ENCODE measurements at regions not wholly inside any gene's neighbourhood (a gene's known extent, or its start where the extent isn't known, plus 50 kb on each side); places are given as distances from the start of the nearest gene placed in this dataset.

GRCh38 chr10:83753490-83753889 lies 385.8 kb upstream of the GHITM start:
- no peak overlapping the region for H3K27ac ChIP-seq
- no peak for DNase-seq (ENCODE audit: extremely low spot score in 2 of 2)
- intact Hi-C loops (cut with DNase I): no loop called here
- H3K4me3 ChIP-seq: no peak overlapping the region
- H3K27me3 ChIP-seq: no peaks in the 10 kb centered on the region
- TF ChIP-seq POLR2A (IDR thresholded peaks at IDR 0.05): no peak
- no peak for TF ChIP-seq POLR2AphosphoS5 (IDR thresholded peaks at IDR 0.05; ENCODE audit: insufficient read depth in 1 of 2, low read depth in 1 of 2)
- TF ChIP-seq CTCF (IDR thresholded peaks at IDR 0.05): no peak
- no peaks in the 10 kb centered on the region for H3K4me1 ChIP-seq
- no peaks in the 10 kb centered on the region for H3K36me3 ChIP-seq
- H3K9me3 ChIP-seq: peaks cover 8% of the 10 kb centered on the region

- no peak overlapping the region for H3K4me3 ChIP-seq
- no peaks in the 10 kb centered on the region for H3K27me3 ChIP-seq
- H3K36me3 ChIP-seq: no peaks in the 10 kb centered on the region
- DNase-seq (ENCODE audit: extremely low spot score in 2 of 2): no peak
- TF ChIP-seq CTCF (IDR thresholded peaks at IDR 0.05) (no peak), POLR2A (IDR thresholded peaks at IDR 0.05) (no peak), POLR2AphosphoS5 (IDR thresholded peaks at IDR 0.05; ENCODE audit: insufficient read depth in 1 of 2, low read depth in 1 of 2) (no peak)
- H3K9me3 ChIP-seq: peaks cover 8% of the 10 kb centered on the region
- no peak overlapping the region for H3K27ac ChIP-seq
- H3K4me1 ChIP-seq: no peaks in the 10 kb centered on the region
- intact Hi-C loops (cut with DNase I): no loop called here
These were observed 384.5 kb upstream of the GHITM start for GRCh38 chr10:83754857-83755256.

- Histone ChIP-seq H3K4me3 (no peak overlapping the region), H3K27ac (no peak overlapping the region), H3K9me3 (no peaks in the 10 kb centered on the region), H3K36me3 (no peaks in the 10 kb centered on the region), H3K27me3 (no peaks in the 10 kb centered on the region), H3K4me1 (no peaks in the 10 kb centered on the region)
- TF ChIP-seq POLR2AphosphoS5 (IDR thresholded peaks at IDR 0.05; ENCODE audit: insufficient read depth in 1 of 2, low read depth in 1 of 2) (no peak), CTCF (IDR thresholded peaks at IDR 0.05) (no peak), POLR2A (IDR thresholded peaks at IDR 0.05) (no peak)
- intact Hi-C loops (cut with DNase I): no loop called here
- DNase-seq (ENCODE audit: extremely low spot score in 2 of 2): no peak
These were observed 379.2 kb upstream of the GHITM start for GRCh38 chr10:83760142-83760541.

- Histone ChIP-seq H3K36me3 (no peaks in the 10 kb centered on the region), H3K4me3 (no peak overlapping the region), H3K27ac (no peak overlapping the region), H3K4me1 (no peaks in the 10 kb centered on the region), H3K9me3 (no peaks in the 10 kb centered on the region), H3K27me3 (no peaks in the 10 kb centered on the region)
- no peak for DNase-seq (ENCODE audit: extremely low spot score in 2 of 2)
- no peak for TF ChIP-seq CTCF (IDR thresholded peaks at IDR 0.05)
- no peak for TF ChIP-seq POLR2AphosphoS5 (IDR thresholded peaks at IDR 0.05; ENCODE audit: insufficient read depth in 1 of 2, low read depth in 1 of 2)
- TF ChIP-seq POLR2A (IDR thresholded peaks at IDR 0.05): no peak
- intact Hi-C loops (cut with DNase I): no loop called here
These were observed 374.6 kb upstream of the GHITM start for GRCh38 chr10:83764666-83765065.

- intact Hi-C loops (cut with DNase I): no loop called here
- no peaks in the 10 kb centered on the region for H3K36me3 ChIP-seq
- no peaks in the 10 kb centered on the region for H3K27me3 ChIP-seq
- H3K4me3 ChIP-seq: no peak overlapping the region
- no peak overlapping the region for H3K27ac ChIP-seq
- DNase-seq (ENCODE audit: extremely low spot score in 2 of 2): no peak
- no peaks in the 10 kb centered on the region for H3K4me1 ChIP-seq
- no peaks in the 10 kb centered on the region for H3K9me3 ChIP-seq
- TF ChIP-seq CTCF (IDR thresholded peaks at IDR 0.05) (no peak), POLR2AphosphoS5 (IDR thresholded peaks at IDR 0.05; ENCODE audit: insufficient read depth in 1 of 2, low read depth in 1 of 2) (no peak), POLR2A (IDR thresholded peaks at IDR 0.05) (no peak)
These were observed 373.6 kb upstream of the GHITM start for GRCh38 chr10:83765731-83766130.

All from vagina (tissue), 2 donors.